GM12875 (cell line): ENCODE measurements at regions not wholly inside any gene's neighbourhood (a gene's known extent, or its start where the extent isn't known, plus 50 kb on each side); places are given as distances from the start of the nearest gene placed in this dataset.

Experiments used
- H3K4me3 ChIP-seq: one replicate; pipeline ENCODE4 v1.5.1; 2011; ENCODE audit warnings: low read depth, low read length, control low read depth
- CTCF ChIP-seq: IDR thresholded peaks from 2 replicates; pipeline ENCODE4 v1.5.1; 2011; ENCODE audit warnings: low read depth, mild to moderate bottlenecking, control low read depth, inconsistent platforms, low read length, moderate library complexity, borderline replicate concordance; ENCODE audit not compliant: insufficient read depth

GRCh38 chr14:62079038-62079437, 316.8 kb downstream of the SNAPC1 start:
- H3K4me3 ChIP-seq, result no peak overlapping the region
- TF ChIP-seq CTCF, result no peak

GRCh38 chr14:62081012-62081612, 318.9 kb downstream of the SNAPC1 start:
- H3K4me3 ChIP-seq, result peak overlapping the region; percentile 16
- TF ChIP-seq CTCF, result no peak

- TF ChIP-seq CTCF, result no peak
- H3K4me3 ChIP-seq, result no peak overlapping the region
These were observed 319.7 kb downstream of the SNAPC1 start for GRCh38 chr14:62081951-62082350.

GRCh38 chr14:62082779-62083178, 320.6 kb downstream of the SNAPC1 start:
- TF ChIP-seq CTCF, result no peak
- H3K4me3 ChIP-seq, result no peak overlapping the region

- TF ChIP-seq CTCF, result no peak
- no peak overlapping the region for H3K4me3 ChIP-seq
These were observed 321.8 kb downstream of the SNAPC1 start for GRCh38 chr14:62084020-62084419.

GRCh38 chr14:62087191-62087590, 325.0 kb downstream of the SNAPC1 start:
- no peak overlapping the region for H3K4me3 ChIP-seq
- TF ChIP-seq CTCF, result no peak

- no peak for TF ChIP-seq CTCF
- no peak overlapping the region for H3K4me3 ChIP-seq
These were observed 331.5 kb downstream of the SNAPC1 start for GRCh38 chr14:62093736-62094135.
